ENCODE measurements at regions not wholly inside any gene's neighbourhood (a gene's known extent, or its start where the extent isn't known, plus 50 kb on each side); places are given as distances from the start of the nearest gene placed in this dataset.

DNA sequence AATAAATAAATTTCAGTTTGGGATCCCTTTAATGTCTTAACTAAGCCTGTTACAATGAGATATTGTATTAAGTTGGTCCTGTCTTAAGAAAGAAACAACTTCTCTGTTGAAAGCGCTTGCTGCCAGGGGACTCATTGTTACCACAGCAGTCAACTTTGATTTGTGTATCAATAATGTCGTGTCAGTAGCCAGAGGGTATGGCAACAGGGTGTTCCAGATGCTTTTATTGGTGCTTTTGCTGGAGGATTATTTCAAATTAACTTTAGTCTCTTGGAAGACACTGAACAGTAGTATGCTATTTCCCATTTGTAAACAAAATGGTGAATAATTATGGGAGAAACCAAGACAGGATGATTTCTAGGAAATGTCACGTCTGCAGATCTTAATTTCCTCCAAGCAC is 91.9 kb upstream of the TSHZ2 start:
- TF ChIP-seq, protein P1, sequence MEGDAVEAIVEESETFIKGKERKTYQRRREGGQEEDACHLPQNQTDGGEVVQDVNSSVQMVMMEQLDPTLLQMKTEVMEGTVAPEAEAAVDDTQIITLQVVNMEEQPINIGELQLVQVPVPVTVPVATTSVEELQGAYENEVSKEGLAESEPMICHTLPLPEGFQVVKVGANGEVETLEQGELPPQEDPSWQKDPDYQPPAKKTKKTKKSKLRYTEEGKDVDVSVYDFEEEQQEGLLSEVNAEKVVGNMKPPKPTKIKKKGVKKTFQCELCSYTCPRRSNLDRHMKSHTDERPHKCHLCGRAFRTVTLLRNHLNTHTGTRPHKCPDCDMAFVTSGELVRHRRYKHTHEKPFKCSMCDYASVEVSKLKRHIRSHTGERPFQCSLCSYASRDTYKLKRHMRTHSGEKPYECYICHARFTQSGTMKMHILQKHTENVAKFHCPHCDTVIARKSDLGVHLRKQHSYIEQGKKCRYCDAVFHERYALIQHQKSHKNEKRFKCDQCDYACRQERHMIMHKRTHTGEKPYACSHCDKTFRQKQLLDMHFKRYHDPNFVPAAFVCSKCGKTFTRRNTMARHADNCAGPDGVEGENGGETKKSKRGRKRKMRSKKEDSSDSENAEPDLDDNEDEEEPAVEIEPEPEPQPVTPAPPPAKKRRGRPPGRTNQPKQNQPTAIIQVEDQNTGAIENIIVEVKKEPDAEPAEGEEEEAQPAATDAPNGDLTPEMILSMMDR (IDR thresholded peaks at IDR 0.05) = no peak
- TF ChIP-seq POLR2A (IDR thresholded peaks at IDR 0.05) = no peak

Measured in prostate gland (tissue), 2 donors.